COLO829 (cell line): ENCODE measurements at regions not wholly inside any gene's neighbourhood (a gene's known extent, or its start where the extent isn't known, plus 50 kb on each side); places are given as distances from the start of the nearest gene placed in this dataset.
"Not testable (repeated sequence)": the region's sequence is repeated elsewhere in the genome, so short reads cannot be mapped to it uniquely, and the experiment has no call there.

Experiments used
- DNase-seq: peaks from one replicate; pipeline ENCODE4 v3.0.0; 2012; ENCODE audit warnings: low spot score

- no peak for DNase-seq
Measured at GRCh38 chr5:58294598-58295305, 165.1 kb downstream of the PLK2 start.

DNA sequence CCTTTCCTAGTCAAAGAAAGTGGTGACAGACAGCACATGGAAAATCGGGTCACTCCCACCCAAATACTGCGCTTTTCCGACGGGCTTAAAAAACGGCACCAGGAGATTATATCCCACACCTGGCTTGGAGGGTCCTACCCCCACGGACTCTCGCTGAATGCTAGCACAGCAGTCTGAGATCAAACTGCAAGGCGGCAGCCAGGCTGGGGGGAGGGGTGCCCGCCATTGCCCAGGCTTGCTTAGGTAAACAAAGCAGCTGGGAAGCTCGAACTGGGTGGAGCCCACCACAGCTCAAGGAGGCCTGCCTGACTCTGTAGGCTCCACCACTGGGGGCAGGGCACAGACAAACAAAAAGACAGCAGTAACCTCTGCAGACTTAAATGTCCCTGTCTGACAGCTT lies 171.6 kb downstream of the PLK2 start:
- not testable (repeated sequence) for DNase-seq

GRCh38 chr5:58286741-58287140 lies 173.1 kb downstream of the PLK2 start:
- DNase-seq: no peak

DNA sequence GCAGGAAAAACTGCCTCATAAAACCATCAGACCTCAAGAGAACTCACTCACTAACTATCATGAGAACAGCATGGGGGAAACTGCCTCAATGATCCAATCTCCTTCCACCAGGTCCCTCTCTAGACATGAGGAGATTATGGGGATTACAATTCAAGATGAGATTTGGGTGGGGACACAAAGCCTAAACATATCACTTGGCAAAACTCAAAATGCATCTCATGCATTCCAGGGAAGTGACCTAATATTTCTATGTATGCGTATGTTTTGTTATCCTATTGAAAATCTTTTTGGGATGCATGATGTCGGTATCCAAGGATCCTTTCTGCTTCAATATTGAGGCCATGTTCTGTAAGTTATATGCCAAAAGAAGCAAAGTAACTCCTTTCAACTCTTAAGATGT lies 174.0 kb downstream of the PLK2 start:
- no peak for DNase-seq

GRCh38 chr5:58284886-58285285 lies 175.0 kb downstream of the PLK2 start:
- DNase-seq: no peak

DNA sequence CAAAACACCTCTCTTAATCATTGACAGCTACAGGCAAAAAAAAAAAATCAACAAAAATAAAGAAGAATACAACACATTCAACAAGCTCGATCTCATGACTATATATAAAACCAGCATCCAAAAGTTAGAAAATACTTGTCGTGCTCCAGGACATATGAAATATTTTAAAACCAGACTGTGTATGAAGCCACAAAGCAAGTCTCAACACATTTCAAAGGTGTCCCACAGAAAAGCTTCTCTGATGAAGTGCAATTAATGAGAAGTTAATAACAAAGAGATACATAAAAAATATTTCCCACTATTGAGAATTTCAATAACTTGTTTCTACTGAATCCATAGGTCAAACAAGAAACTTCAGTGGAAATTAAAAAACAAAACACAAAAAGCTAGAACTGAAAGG lies 178.7 kb downstream of the PLK2 start:
- no peak for DNase-seq

GRCh38 chr5:58279259-58279658 lies 180.6 kb downstream of the PLK2 start:
- DNase-seq: no peak

DNA sequence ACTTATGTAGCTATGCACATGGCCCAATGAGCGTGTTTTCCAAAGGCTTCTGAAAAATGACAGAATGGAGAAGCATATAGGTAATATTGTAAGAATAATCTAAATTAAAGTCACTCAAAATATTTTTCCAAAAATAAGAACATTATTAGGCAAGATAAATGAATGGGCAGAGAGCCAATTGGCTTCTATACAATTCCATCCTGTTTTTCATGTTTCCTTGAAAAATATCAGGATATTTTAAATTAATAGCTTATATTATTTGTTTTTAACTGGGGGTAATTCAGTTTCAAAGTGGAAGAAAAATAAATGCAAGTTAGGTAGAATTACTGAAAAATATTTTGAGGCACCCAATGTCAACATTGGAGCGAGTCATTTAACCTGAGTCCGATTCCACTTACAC lies 183.5 kb downstream of the PLK2 start:
- DNase-seq: no peak

GRCh38 chr5:58275516-58275915 lies 184.4 kb downstream of the PLK2 start:
- DNase-seq: no peak

DNA sequence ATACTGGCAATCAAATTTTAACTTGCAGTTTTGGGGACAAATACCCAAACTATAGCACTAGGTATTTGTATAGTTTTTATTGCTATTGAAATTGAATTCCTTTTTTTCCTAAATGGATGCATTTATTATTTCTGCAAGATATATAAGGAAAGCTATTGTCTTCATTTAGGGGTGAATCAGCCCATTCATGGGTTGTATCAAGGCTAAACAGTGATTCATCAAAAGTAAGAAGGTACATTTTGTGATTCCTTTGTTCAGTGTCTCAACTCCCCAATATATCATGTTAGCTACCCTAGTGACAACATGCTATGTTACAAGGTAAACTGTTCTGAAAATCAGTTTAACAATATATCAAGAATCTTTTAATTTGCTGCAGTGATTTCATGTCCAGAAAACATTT lies 185.7 kb downstream of the PLK2 start:
- DNase-seq: no peak

- DNase-seq: no peak
Measured at GRCh38 chr5:58273711-58274110, 186.2 kb downstream of the PLK2 start.

- no peak for DNase-seq
Measured at GRCh38 chr5:58268268-58268667, 191.6 kb downstream of the PLK2 start.

DNA sequence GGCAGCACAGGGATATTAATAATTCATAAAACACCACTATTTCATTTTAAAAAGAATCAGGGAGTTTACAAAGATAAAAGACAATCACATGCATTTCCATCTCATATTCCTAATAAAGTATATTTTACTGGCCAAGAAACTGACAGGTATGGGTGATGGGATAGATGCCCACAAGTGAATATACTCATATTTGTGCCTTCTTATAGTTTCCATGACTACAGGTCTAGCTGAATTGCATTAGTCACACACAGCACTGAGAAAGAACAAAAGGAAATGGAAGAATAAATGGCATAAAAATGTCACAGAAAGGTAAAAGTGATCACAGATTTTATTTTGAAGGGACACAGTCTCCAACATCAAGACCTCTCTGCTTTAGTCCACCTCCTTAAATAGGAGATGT lies 193.5 kb downstream of the PLK2 start:
- DNase-seq: no peak

GRCh38 chr5:58265246-58265930 lies 194.5 kb downstream of the PLK2 start:
- DNase-seq: no peak

- DNase-seq: no peak
Measured at GRCh38 chr5:58264276-58264675, 195.6 kb downstream of the PLK2 start.

DNA sequence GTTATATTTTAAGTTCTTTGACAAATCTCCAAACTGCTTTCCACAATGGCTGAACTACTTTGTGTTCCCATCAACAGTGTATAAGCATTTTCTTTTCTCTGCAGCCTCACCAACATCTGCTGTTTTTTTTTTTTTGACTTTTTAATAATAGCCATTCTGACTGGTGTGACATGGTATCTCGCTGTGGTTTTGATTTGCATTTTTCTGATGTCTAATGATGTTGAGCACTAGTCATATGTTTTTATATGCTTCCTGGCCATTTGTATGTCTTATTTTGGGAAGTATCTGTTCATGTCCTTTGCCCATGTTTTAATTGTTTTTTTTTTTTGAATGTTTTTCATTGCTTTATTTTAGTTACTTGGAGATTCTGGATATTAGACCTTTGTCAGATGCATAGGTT lies 196.6 kb downstream of the PLK2 start:
- DNase-seq: no peak

GRCh38 chr5:58262226-58262625 lies 197.7 kb downstream of the PLK2 start:
- no peak for DNase-seq

- no peak for DNase-seq
Measured at GRCh38 chr5:58261605-58262004, 198.3 kb downstream of the PLK2 start.

GRCh38 chr5:58260243-58260642 lies 199.6 kb downstream of the PLK2 start:
- no peak for DNase-seq

- DNase-seq: no peak
Measured at GRCh38 chr5:58259685-58260152, 200.2 kb downstream of the PLK2 start.

- DNase-seq: no peak
Measured at GRCh38 chr5:58258984-58259684, 200.8 kb downstream of the PLK2 start.

DNA sequence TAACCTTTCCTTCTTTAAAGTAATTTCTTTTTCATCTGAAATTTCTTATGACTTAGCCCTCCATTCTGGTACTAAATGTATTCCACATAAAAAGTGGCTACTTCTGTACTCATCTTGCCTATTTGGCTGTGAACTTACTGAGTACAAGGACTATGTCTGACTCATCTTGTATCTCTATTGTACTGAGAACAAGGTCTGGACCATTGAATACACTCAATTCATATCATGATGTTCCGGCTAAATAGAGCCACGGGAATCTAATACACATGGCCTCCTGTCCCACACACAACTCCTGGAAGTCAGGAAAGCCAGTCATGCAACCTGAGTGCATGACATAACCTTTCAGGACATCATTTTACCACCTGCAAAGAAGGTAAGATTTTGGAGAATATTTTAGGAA lies 203.9 kb downstream of the PLK2 start:
- DNase-seq: peak; percentile 13

DNA sequence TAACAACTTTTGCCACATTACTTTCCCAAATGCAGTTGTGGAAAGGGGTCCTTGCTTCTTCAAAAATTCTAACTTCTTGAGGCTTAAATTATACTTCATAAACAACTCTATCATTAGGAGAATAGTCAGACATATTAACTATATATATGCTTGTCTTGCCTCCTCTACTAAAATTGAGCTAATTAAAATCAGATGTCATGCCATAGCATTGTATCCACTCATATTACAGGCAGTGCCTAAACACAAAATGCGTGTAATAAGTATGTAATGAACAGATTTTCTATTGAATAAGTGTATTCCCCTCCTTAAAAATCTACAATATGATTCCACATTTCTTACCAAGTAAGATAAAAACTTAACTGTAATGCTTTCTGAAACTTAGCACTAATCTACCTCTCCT lies 204.5 kb downstream of the PLK2 start:
- DNase-seq: no peak
